B cell (primary cell): ENCODE measurements at regions not wholly inside any gene's neighbourhood (a gene's known extent, or its start where the extent isn't known, plus 50 kb on each side); places are given as distances from the start of the nearest gene placed in this dataset.
"Not testable (repeated sequence)": the region's sequence is repeated elsewhere in the genome, so short reads cannot be mapped to it uniquely, and the experiment has no call there.

ENCODE experiments used
- ATAC-seq: fragments of 200-7000 bp; cut with Tn5 transposase; one replicate; pipeline ENCODE4 v1.10.0; 2021; ENCODE audit warnings: low read depth, mild to moderate bottlenecking, moderate number of reproducible peaks, moderate library complexity
- CTCF ChIA-PET: fragments of 350-600 bp; sonication (Branson Sonifier 250); formaldehyde crosslinking; loops from one replicate; lab custom pipeline; 2021; ENCODE audit warnings: antibody characterized with exemption, inconsistent platforms; lab: Charles Lee
- POLR2A ChIA-PET: fragments of 350-600 bp; sonication (Branson Sonifier 250); formaldehyde crosslinking; loops from one replicate; lab custom pipeline; 2021; ENCODE audit warnings: antibody characterized with exemption; lab: Charles Lee
- DNase-seq: peaks from one replicate; pipeline ENCODE4 v3.0.0; 2013
- H2AFZ ChIP-seq: 2 replicates; pipeline ENCODE4 v1.6.1; 2012; ENCODE audit warnings: mild to moderate bottlenecking, low read depth, low read length; ENCODE audit not compliant: insufficient read depth, poor library complexity, severe bottlenecking
- H3K27ac ChIP-seq, 2 donors: 1 replicate in 1 of 2; 2 replicates in 1 of 2; pipeline ENCODE4 v1.5.1; 2012 to 2013; ENCODE audit warnings: low read length in 2 of 2, mild to moderate bottlenecking in 2 of 2, moderate library complexity in 1 of 2
- H3K27me3 ChIP-seq, 4 experiments: fragments of 200-600 bp in 1 of 4; sonication (generic) in 1 of 4; replicated peaks in 1 of 4; 1 replicate in 2 of 4; 2 replicates in 2 of 4; pipeline versions ENCODE4 v1.6.1 to v1.7.0; 2013 to 2016; ENCODE audit warnings: low read length in 3 of 4, mild to moderate bottlenecking in 2 of 4, mixed read lengths in 1 of 4, moderate library complexity in 1 of 4; ENCODE audit not compliant: insufficient read depth in 4 of 4, control insufficient read depth in 3 of 4; ENCODE audit errors: control extremely low read depth in 1 of 4
- H3K36me3 ChIP-seq, 2 experiments: replicated peaks in 1 of 2; 1 replicate in 1 of 2; 2 replicates in 1 of 2; pipeline versions ENCODE4 v1.6.1 to v1.7.1; 2013; ENCODE audit warnings: low read length in 1 of 2; ENCODE audit not compliant: insufficient read depth in 2 of 2, control insufficient read depth in 1 of 2; ENCODE audit errors: control extremely low read depth in 1 of 2, extremely low read depth in 1 of 2
- H3K4me1 ChIP-seq, 2 donors: fragments of 200-600 bp in 1 of 2; sonication (generic) in 1 of 2; 1 replicate in 1 of 2; 2 replicates in 1 of 2; pipeline versions ENCODE4 v1.5.1 to v1.6.1; 2013 to 2017; ENCODE audit warnings: low read length in 2 of 2; ENCODE audit not compliant: control insufficient read depth in 2 of 2, insufficient read depth in 2 of 2
- H3K4me2 ChIP-seq: replicated peaks from 2 replicates; pipeline ENCODE3; 2012; ENCODE audit warnings: mild to moderate bottlenecking, low read depth, low read length; ENCODE audit not compliant: poor library complexity, severe bottlenecking
- H3K4me3 ChIP-seq, 5 experiments: fragments of 200-600 bp in 1 of 5; sonication (generic) in 1 of 5; 1 replicate in 3 of 5; 2 replicates in 2 of 5; pipeline versions ENCODE4 v1.5.1 to v1.7.0; 2011 to 2016; ENCODE audit warnings: low read length in 4 of 5, mild to moderate bottlenecking in 4 of 5, low read depth in 2 of 5, control low read depth in 1 of 5, moderate library complexity in 1 of 5; ENCODE audit not compliant: insufficient read depth in 1 of 5; ENCODE audit errors: control extremely low read depth in 1 of 5, extremely low read depth in 1 of 5
- H3K79me2 ChIP-seq: fragments of 200-600 bp; sonication (generic); one replicate; pipeline ENCODE4 v1.6.0; 2016; ENCODE audit warnings: low read length; ENCODE audit not compliant: control insufficient read depth, insufficient read depth
- H3K9ac ChIP-seq: fragments of 200-600 bp; sonication (generic); 2 replicates; pipeline ENCODE4 v1.6.1; 2017; ENCODE audit warnings: mild to moderate bottlenecking, low read length, moderate library complexity
- H3K9me3 ChIP-seq, 3 donors: one replicate each; pipeline versions ENCODE4 v1.6.1 to v1.7.1; 2013; ENCODE audit warnings: low read length in 2 of 3; ENCODE audit not compliant: control insufficient read depth in 2 of 3, insufficient read depth in 1 of 3; ENCODE audit errors: control extremely low read depth in 1 of 3
- H4K20me1 ChIP-seq: 2 replicates; pipeline ENCODE4 v1.6.0; 2012; ENCODE audit warnings: mild to moderate bottlenecking, low read length; ENCODE audit not compliant: insufficient read depth, control insufficient read depth, poor library complexity, severe bottlenecking
- H3K27ac Mint-ChIP-seq: one replicate; pipeline ENCODE4 v1.8.0; 2021; ENCODE audit warnings: mixed read lengths
- H3K27me3 Mint-ChIP-seq: one replicate; pipeline ENCODE4 v1.8.0; 2021; ENCODE audit warnings: mixed read lengths
- H3K4me1 Mint-ChIP-seq: one replicate; pipeline ENCODE4 v1.8.0; 2021; ENCODE audit warnings: mixed read lengths
- H3K4me3 Mint-ChIP-seq: one replicate; pipeline ENCODE4 v1.8.0; 2021; ENCODE audit warnings: mixed read lengths
- H3K9me3 Mint-ChIP-seq: one replicate; pipeline ENCODE4 v1.8.0; 2022; ENCODE audit warnings: mixed read lengths; ENCODE audit not compliant: insufficient read depth
- EZH2 ChIP-seq: IDR thresholded peaks from 2 replicates; pipeline ENCODE4 v1.6.1; 2012; ENCODE audit warnings: borderline replicate concordance, low read depth, mild to moderate bottlenecking, moderate library complexity, low read length; ENCODE audit not compliant: insufficient read depth, poor library complexity, severe bottlenecking
- WGBS: methylation state at CpG from one replicate; pipeline ENCODE4 v1.1.5; 2013; ENCODE audit warnings: missing lambda C conversion rate; ENCODE audit not compliant: insufficient coverage; 5-methylcytosine and 5-hydroxymethylcytosine counted together
- intact Hi-C: fragments of 100-400 bp; cut with micrococcal nuclease; formaldehyde crosslinking; loops from one replicate; pipeline ENCODE4 v1.10.0; 2022
- TF ChIP-seq, protein P1 (sequence below): fragments of 200-600 bp; IDR thresholded peaks from one replicate; pipeline ENCODE4 v1.8.0; 2022; ENCODE audit warnings: antibody characterized with exemption, mild to moderate bottlenecking

DNA sequence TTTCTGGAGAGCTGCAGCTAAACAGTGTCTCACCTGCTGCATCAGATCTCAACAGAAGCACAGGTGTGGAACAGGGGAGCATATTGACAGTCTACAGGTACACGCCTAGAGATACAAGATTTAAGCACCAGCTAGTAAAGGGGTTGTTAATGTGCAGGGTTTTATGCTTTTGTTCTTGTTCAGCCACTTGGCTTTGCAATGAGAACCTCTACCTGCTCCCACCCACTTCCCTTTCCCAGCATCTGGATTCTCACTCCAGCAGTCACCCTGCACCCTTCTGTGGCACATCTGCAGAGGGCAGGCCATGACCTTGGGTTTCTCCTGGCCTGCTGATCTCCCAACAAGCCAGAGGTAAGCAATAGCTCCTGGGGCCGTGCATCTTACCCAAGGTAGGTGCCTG lies 446.6 kb downstream of the BUD13 start:
- H3K9me3 ChIP-seq = no peaks in the 10 kb centered on the region
- peaks cover 11% of the 10 kb centered on the region for H3K27me3 Mint-ChIP-seq
- H4K20me1 ChIP-seq = no peaks in the 10 kb centered on the region
- no peaks in the 10 kb centered on the region for H3K4me1 Mint-ChIP-seq
- POLR2A ChIA-PET = no interaction called here
- H3K27ac Mint-ChIP-seq = no peak overlapping the region
- no peak for TF ChIP-seq EZH2
- TF ChIP-seq, protein P1, sequence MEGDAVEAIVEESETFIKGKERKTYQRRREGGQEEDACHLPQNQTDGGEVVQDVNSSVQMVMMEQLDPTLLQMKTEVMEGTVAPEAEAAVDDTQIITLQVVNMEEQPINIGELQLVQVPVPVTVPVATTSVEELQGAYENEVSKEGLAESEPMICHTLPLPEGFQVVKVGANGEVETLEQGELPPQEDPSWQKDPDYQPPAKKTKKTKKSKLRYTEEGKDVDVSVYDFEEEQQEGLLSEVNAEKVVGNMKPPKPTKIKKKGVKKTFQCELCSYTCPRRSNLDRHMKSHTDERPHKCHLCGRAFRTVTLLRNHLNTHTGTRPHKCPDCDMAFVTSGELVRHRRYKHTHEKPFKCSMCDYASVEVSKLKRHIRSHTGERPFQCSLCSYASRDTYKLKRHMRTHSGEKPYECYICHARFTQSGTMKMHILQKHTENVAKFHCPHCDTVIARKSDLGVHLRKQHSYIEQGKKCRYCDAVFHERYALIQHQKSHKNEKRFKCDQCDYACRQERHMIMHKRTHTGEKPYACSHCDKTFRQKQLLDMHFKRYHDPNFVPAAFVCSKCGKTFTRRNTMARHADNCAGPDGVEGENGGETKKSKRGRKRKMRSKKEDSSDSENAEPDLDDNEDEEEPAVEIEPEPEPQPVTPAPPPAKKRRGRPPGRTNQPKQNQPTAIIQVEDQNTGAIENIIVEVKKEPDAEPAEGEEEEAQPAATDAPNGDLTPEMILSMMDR = no peak
- no peak for DNase-seq
- no peak overlapping the region for H3K4me2 ChIP-seq
- ATAC-seq = no peak
- no peak overlapping the region for H2AFZ ChIP-seq
- 67% methylated on average over 1 of the region's 2 CpGs for WGBS
- intact Hi-C loops = no loop called here
- H3K4me3 Mint-ChIP-seq = no peak overlapping the region
- H3K9me3 Mint-ChIP-seq = no peaks in the 10 kb centered on the region
- CTCF ChIA-PET = no interaction called here
- H3K79me2 ChIP-seq = no peaks in the 10 kb centered on the region
- H3K9ac ChIP-seq = no peak overlapping the region
- H3K4me1 ChIP-seq = no peaks in the 10 kb centered on the region
- H3K27ac ChIP-seq = no peak overlapping the region
- no peaks in the 10 kb centered on the region for H3K36me3 ChIP-seq
- peaks cover 0 to 2% (median 0%) of the 10 kb centered on the region in 4 experiments for H3K27me3 ChIP-seq
- H3K4me3 ChIP-seq = no peak overlapping the region

GRCh38 chr11:116325247-116325646 lies 447.5 kb downstream of the BUD13 start:
- no peaks in the 10 kb centered on the region for H3K4me1 Mint-ChIP-seq
- Histone ChIP-seq H3K4me3 (no peak overlapping the region), H2AFZ (no peak overlapping the region), H3K79me2 (no peaks in the 10 kb centered on the region), H3K27me3 (peaks cover 0 to 2% (median 0%) of the 10 kb centered on the region in 4 experiments), H3K36me3 (no peaks in the 10 kb centered on the region), H4K20me1 (no peaks in the 10 kb centered on the region), H3K4me2 (no peak overlapping the region), H3K9ac (no peak overlapping the region), H3K4me1 (no peaks in the 10 kb centered on the region), H3K27ac (no peak overlapping the region), H3K9me3 (no peaks in the 10 kb centered on the region)
- ATAC-seq = no peak
- H3K27ac Mint-ChIP-seq = no peak overlapping the region
- H3K9me3 Mint-ChIP-seq = no peaks in the 10 kb centered on the region
- WGBS = 86% methylated on average over 2 of the region's 3 CpGs
- ChIA-PET POLR2A (no interaction called here), CTCF (no interaction called here)
- no peak for TF ChIP-seq EZH2
- TF ChIP-seq, protein P1 = no peak
- peaks cover 11% of the 10 kb centered on the region for H3K27me3 Mint-ChIP-seq
- H3K4me3 Mint-ChIP-seq = no peak overlapping the region
- intact Hi-C loops = no loop called here
- no peak for DNase-seq

- H3K9me3 Mint-ChIP-seq, POLR2A ChIA-PET, CTCF ChIA-PET, H3K4me3 Mint-ChIP-seq, H2AFZ ChIP-seq, intact Hi-C loops, H3K9ac ChIP-seq, H3K4me1 Mint-ChIP-seq, H3K36me3 ChIP-seq, H3K4me2 ChIP-seq, H3K9me3 ChIP-seq, DNase-seq, ATAC-seq, H3K79me2 ChIP-seq, H3K27me3 ChIP-seq, H4K20me1 ChIP-seq, H3K27ac ChIP-seq, H3K27me3 Mint-ChIP-seq, H3K4me3 ChIP-seq, H3K27ac Mint-ChIP-seq, H3K4me1 ChIP-seq: not testable (repeated sequence)
- no CpG with 5 or more reads among the region's 6 CpGs for WGBS
These were observed 448.7 kb downstream of the BUD13 start for GRCh38 chr11:116324077-116324476.
